Epidermal melanocyte (primary cell): ENCODE measurements at regions not wholly inside any gene's neighbourhood (a gene's known extent, or its start where the extent isn't known, plus 50 kb on each side); places are given as distances from the start of the nearest gene placed in this dataset.

ENCODE experiments used
- DNase-seq: peaks from one replicate; pipeline ENCODE4 v3.0.0; 2011; ENCODE audit warnings: low spot score; ENCODE audit not compliant: insufficient read length

DNA sequence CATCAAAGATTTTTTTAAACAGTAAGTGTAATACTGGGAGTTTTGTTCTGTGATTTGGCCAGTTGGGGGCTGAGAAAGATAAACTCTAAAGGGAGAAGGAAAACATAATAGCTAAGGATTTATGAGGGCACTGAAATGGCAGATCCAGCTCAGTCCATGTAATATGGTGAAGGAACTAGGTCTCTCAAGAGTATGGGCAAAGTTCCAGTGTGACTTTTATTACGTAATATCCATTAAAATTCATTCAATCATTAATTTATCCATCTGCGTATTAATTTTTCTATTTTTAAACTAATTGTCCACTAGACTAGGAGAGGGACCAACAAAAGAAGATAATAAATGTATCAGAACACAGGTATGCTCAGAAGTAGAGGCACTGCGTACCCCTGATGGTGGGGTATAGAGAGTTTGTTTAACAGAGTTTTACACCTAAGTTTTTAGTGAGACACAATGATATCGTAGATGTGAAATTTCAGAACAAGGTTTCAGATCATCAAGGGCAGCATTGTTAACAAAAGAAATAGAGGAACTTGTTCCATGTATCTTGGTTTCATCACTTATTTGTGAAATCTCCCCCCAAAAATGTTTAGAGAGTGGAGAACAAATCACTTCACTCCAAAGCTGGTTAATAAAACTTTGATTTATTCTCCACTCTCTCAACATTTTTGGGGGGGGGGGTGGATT lies 351.1 kb downstream of the GRXCR1 start:
- DNase-seq: no peak

DNA sequence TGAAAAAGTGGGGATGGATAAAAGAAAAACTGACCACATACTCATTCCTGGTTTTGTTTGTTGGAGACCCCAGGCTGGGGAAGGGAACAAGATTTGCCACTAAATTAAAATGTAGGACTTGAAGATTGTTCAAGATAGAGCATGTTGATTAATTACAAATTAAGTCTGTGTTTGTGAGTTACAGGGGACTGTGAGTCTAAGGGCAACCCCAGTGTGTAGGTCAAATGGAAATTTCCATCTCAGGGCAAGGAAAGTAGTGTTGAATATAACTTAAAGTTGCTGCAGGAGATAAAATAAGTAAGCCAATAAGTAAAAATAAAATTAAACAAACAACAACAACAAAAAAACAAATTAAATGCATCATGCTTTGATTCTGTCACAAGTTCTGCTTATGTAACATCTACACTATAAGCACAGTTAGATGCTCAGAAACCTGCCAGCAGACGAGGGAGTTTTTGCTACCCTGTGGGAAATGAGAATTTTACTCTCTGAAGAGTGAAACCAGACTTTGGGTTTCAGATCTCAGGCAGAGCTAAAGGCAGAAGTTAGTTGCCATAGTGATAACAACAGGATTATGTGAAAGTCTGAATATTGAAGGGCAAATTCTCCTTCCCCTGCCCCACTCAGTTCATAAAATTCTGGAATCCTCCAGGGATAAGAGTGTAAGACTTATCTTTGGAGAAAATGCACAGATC lies 352.3 kb downstream of the GRXCR1 start:
- no peak for DNase-seq

DNA sequence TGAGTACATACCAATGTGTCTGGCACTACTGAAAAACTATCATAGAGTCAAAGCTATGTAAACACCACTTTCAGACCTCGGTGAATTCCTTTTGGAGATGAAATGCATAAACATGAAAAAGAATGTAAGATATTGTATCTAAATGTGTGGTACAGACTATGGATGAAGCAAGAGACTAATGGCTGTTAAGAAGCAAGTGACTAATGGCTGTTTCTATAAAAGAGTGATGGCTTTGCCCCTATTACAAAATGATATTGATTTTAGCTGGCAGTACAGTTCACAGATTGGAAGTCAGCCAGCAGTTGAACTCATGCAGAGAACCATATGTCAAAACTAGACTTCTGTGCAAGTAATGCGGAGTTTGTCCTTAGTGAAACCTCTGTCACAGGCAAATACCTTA lies 359.3 kb downstream of the GRXCR1 start:
- no peak for DNase-seq

DNA sequence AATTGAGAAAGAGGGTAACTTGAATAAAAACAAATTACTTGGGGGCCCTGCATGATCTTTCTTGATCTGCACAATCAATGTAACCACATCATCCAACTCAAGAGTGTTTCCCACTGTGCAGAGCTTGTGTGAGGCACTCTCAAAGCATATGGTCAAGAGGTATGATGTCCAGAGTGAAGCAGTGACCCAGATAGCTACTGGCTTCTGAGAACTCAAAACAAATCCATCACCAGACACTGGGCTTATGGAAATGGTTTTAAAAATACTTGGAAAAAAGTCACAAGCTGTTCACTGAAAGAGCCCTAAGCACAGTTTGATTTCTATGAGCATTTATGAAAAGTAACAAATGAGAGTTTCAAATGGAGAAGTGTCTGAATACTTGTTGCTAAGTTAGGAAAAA lies 361.0 kb downstream of the GRXCR1 start:
- DNase-seq: no peak

DNA sequence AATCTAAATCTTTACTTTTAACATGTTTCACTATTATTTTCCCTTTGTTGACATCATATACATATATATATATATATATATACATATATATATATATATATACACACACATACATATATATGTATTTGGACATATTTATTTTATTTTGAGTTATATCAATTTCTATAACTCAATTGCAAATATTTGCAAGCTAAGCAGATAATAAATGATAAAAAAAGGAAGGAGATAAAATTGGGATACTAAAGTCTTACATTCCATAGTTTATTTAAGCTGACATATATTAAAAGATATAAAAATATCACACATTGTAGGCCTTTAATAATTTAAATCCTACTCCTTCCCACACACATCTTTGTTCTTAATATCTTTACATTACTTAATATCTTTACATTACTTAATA lies 372.2 kb downstream of the GRXCR1 start:
- DNase-seq: no peak

DNA sequence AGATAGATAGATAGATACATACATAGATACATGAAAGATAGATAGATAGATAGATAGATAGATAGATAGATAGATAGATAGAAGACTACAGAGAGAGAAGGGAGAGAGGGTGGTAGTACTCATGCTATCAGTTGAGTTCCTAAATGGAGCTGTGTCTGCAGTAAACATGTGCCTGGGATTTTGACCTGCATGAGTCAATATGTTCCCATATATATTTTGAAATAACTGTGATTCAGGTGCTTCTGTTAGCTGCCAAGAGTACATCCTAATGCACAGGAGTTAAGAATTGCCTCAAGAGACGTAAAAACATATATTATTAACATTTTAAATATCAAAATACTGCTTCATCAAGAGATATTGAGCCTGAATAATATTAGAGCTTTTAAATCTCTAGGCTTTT lies 379.4 kb downstream of the GRXCR1 start:
- no peak for DNase-seq

DNA sequence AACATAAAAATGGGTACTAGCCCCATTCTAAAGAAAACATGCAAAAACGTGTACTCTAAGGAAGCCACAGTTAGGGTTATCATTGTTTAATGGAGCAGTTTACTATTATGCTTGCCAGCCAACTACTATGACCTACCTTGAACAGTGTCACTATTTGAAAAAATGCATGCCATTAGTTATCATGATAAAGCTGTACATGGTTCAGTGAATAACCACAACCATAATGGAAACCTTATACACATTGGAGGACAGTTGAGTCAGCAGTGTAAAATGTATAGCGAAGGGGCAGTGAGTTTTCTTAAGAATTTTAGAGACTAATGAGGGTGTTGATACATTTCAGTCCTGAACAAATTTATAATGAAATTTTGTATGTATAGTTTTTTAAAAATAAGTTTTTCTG lies 381.9 kb downstream of the GRXCR1 start:
- no peak for DNase-seq

DNA sequence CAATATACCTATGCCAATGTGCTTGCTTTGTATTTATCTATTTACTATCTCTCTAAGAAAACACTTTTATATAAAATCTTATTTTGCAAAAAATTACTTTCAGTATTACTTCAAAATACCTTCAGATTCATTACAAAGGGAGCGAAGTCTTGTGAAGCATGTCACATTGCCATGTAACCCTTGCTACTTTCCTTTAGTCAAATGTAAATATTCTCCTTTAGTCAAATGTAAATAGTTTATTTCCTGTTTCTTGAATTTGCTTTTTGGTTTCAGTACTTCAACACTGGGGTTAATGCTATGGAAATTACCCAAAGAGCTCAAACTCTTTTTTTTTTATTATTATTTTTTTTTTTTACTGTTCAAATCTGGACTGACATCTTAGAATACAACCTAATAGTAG lies 383.3 kb downstream of the GRXCR1 start:
- DNase-seq: no peak

DNA sequence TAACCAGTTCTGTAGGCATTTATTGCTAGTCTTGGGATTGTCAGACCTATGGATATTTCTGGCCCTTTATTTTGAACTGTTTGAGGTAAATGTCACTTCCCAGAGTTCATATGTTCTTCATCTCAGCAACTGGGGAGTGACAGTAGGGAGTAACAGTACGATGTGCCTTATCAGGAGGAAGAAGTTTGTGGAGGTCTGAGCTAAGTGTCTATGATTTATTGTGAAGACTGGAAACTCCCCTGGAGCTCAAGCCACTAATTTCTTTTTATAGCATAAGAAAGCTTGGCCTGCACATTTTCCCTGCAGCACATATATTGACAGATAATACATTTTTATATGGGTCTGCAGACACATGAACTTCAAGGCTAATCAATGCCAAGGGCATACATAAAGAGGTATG lies 383.8 kb downstream of the GRXCR1 start:
- no peak for DNase-seq

DNA sequence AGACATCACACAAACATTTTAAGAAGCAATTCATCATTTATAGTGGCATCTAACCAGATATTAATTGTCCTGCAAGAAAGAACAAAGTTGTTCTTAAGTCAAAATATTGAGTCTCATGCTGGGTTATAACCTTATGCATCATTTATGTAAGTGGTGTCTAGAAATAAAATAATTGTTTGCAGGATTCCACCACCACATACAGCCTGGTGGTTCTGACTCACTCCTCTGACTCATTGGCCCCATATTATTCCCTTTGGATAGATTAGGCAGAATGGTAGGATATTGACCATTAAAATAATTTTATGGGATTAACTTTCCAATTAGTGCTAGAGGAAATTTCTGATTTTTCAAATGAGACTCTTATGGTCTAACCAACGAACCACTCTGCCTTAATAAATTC lies 384.5 kb downstream of the GRXCR1 start:
- no peak for DNase-seq

DNA sequence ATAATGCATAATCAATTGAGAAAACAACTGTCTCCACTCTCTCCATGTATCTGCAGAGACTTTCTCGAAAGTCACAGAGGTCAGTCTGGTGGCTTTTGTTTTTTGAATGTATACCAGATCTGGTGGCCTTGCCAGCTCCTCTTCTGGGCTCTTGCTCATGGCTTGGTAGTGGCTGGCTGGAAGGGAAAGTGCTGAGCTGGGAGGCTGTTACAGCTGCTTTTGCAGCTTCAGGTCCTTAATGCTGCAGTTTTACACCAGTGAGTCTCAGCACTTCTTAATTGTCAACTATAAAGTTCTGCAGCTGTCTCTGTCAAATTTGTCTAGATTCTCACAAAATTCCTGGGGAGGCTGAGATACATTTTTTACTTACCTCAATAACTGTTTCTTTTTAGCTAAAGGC lies 390.0 kb downstream of the GRXCR1 start:
- DNase-seq: no peak

DNA sequence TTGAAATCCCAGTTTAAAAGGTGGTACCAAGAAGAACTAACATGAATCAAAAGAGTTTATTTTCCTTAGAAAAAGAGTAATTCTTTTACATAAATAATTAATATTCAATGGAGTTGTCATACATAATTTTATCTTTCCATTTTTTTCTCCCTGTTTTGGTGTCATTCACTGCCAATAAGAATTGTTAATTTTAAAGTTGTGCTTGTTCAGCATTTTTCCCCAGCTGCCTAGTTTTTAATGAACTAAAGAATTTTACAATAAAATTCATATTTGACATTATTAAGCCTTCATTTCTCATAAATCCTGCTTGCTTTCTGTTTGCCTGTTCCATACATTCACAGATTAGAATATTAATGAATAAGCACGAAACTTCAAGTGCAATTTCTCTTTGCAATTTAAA lies 393.6 kb downstream of the GRXCR1 start:
- no peak for DNase-seq

DNA sequence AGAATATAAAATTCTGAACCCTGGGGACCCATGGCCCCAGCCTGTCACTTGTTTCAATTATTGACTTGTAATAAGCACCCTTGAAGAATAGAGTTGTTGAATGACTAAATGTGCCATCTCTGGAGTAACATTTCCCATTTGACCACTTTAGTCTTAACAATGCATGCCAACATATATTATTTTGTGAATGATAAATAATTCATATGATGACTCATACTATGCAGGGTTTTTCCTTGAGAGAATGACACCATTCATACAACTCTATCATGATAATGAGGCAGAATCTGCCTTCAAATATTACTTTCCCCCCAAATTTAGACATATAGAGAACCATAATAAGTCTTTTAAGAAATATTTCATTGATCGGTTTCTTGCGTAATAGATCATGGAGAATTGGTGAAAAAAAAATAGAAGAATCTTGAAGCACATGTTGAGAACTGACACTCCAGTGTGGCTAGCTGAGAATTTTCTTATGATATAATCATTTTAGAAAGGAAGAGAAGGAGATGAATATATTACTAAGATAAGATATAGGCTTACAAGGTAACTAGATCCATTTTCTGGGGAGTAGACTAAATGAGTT lies 404.5 kb downstream of the GRXCR1 start:
- no peak for DNase-seq

DNA sequence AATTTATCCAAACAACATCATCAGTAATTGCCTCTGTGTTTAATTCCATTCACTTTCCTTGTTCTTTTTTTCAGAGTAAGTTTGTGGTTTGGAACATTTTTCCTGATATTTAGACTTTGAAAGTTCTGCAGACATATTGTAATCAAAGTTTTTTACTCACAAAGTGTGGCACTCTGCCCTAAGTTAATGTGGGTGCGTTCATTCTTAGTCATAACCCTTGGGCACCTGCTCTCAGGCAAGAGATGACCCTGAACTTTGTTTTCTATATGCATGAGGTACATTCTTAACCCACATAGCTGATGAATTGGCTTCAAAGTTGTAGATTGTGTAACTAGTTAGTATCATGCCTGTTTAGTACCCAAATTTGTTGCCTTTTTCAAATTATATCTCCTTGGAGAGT lies 424.3 kb downstream of the GRXCR1 start:
- DNase-seq: no peak

DNA sequence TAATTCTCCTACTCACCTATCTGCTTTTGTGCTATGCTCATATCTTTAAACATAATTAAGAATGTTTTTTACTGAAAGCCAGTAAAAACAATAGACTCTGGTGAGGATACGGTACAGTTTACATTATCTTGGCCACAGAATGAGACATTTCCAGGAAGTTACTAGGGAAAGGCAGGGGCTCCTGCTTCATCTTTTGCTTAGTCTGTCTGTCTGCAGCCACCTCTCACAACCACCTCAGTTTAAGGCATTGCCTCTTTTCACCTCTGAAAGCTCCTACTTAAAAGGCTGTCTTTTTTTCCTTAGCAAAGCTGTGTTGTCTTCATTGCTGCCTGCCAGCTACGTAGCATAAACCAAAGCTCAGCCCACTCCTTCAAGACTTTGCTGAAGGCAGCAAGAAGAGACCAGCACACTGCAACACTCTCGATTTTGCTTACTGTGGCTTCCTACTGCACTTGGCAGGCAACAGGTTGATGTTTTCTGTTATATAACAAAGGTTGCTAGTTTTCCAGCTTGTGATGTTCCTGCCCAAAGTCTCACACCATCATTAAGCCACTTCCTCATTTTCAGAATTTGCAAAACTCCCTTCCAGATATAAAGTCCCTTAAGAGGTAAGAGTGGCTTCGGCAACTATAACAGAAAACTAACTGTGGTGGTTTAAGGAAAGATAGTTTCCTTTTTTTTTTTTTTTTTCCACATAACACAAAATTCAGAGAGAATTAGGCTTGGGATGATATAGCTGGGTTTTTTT lies 432.9 kb downstream of the GRXCR1 start:
- no peak for DNase-seq

DNA sequence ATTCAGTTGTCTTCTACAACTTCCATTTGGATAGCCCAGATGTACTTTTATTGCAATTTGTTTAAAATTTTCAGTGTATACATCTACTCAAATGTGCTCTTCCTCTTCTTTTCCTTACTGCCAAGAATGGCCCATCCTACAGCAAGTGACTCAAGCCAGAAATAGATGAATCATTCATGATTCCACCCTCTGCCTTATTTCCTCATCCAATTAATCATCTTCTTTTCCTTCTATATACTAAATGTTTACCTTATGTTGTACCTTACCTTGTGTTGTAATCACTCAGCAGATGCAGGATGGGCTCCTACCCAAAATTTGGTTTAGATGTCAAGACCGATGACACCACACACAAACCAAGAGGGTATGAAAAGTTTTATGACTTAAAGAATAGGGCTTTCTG lies 437.8 kb downstream of the GRXCR1 start:
- DNase-seq: no peak

DNA sequence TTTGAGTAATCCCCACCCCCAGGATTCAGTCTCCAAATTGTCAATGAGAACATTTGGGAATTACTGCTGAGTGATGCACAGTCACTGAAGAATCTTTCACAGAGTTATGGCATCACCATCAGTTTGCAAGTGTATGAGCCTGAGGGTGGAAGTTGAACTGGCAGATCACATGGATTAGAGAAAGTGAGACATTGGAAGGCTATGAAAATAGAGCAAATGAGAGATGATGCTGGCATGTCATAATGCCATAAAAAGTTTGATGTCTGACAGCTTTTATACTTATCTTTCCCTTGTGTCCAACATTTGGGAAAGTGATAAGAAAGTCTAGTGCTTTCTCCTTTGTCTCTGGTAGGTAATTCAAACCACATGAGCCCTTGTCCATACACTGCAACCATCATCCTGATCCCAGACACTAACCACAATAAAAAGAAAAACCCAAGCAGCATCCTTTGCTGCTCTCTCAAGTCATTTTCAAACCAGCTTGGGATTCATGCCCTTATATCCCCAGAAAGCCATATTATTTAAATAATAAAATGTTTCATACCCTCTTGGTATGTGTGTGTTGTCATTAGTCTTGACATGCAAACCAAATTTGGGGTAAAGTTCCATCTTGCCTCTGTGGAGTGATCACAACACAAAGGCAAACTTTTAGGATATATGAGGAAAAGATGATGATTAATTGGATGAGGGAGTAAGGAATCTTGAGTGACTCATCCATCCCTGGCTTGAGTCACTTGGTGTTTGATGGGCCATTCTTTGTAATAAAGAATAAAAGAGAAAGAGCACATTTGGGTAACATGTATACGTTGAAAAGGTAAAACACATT lies 438.9 kb downstream of the GRXCR1 start:
- DNase-seq: no peak

DNA sequence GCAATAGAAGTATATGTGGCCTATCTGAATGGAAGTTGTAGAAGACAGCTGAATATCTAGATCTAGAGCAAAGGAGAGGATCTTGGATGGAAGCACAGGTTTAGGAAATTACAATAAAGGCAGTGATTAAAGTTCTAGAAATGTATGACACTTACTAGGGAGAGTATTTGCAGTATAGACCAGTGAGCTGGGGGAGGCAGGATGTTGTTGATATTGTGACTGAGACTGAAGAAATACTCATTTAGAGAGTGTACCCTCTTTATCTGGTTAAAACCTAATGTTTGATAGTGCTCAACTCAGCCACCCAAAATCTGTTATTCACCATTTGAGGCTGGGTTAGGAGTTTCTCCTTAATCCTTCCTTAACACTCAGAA lies 439.5 kb downstream of the GRXCR1 start:
- DNase-seq: no peak

DNA sequence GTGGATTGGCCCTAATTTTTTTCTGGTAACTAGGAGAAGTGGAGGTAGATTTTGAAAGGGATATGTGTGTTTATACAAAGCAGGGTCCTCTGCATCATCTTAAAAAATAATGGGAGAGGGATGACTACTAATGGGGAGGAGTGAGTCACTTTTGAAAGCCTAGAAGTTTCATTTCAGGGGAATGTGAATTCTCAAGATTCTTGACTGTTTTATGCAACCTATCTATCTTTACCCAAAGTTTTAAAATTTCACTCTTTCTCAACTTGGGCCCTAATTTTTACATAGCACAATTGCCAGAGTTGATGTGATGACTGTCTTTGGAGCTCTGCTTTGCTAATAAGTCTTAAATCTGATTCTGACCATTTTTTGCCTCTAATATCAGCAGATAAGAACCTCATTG lies 445.2 kb downstream of the GRXCR1 start:
- DNase-seq: no peak

DNA sequence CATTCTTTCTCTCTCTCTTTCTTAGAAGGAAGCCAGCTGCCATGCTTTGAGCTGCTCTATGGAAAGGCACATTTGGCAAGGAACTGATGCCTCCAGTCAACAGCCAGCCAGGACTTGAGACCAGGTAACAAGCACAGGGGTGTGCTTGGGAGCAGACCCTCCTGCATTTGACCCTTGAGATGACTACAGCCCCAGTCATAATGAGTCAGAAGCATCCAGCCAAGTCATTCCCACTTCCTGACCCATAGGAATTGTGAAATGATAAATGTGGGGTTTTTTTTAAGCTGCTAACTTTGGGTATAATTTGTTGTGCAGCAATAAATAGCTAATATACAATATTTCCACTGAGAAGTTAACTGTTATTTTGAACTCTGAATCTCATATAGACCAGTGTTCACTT lies 446.9 kb downstream of the GRXCR1 start:
- DNase-seq: no peak

DNA sequence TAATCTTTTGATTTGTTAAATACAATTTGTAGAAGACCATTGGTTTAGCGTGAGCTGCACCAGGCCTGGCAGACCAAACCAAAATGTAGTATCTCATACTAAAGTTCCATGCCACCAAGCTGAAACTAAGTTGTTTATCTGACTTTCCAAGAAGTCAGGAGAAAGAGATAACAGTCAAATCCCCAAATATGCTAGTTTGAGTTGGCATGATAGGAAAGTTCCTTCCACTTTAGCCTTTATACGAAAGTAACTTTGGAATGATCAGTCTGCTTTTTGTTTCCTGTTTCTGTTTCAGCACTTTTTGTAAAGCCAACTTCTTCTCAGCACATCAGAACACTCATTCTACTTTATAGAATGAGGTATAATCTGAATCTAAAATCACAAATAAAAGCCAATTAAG lies 449.2 kb downstream of the GRXCR1 start:
- DNase-seq: no peak

DNA sequence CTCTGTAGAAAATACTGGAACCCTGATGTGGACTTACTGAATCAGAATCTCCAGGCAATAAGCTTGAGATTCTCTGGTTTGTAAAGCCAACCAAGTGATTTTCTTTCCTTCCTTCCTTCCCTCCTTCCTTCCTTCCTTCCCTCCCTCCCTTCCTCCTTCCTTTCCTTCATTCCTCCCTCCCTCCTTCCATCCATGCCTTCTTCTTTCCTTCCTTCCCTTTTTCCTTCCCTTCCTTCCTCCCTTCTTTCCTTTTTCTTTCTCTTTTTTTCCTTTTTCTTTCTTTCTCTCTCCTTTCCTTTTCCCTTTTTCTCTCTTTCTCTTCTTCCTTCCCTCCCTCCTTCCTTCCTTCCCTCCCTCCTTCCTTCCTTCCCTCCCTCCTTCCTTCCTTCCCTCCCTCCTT lies 450.8 kb downstream of the GRXCR1 start:
- DNase-seq: no peak
